GM04504 (cell line): ENCODE measurements at regions not wholly inside any gene's neighbourhood (a gene's known extent, or its start where the extent isn't known, plus 50 kb on each side); places are given as distances from the start of the nearest gene placed in this dataset.

ENCODE experiments used
- DNase-seq: peaks from one replicate; pipeline ENCODE4 v3.0.0-alpha.2; 2012; ENCODE audit warnings: low read depth

DNA sequence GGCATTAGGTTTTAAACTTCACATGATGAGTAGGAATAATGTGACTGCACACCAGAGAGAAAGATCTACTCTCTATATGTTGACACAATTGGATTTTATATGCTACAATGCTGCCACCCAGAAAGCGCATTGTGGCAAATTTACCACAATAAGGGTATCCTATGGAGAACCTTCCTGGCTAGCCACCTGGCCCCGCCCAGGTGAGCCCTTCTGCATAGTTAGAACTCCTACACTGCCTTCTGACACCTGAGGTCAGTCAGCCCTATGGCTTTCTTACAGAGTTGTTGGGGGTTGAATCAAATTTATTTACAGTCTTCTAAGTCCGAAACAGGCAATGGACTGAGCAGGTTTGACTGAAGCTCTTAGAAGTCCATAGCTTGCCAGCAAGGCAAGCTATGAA is 153.8 kb upstream of the S100G start:
- no peak for DNase-seq

DNA sequence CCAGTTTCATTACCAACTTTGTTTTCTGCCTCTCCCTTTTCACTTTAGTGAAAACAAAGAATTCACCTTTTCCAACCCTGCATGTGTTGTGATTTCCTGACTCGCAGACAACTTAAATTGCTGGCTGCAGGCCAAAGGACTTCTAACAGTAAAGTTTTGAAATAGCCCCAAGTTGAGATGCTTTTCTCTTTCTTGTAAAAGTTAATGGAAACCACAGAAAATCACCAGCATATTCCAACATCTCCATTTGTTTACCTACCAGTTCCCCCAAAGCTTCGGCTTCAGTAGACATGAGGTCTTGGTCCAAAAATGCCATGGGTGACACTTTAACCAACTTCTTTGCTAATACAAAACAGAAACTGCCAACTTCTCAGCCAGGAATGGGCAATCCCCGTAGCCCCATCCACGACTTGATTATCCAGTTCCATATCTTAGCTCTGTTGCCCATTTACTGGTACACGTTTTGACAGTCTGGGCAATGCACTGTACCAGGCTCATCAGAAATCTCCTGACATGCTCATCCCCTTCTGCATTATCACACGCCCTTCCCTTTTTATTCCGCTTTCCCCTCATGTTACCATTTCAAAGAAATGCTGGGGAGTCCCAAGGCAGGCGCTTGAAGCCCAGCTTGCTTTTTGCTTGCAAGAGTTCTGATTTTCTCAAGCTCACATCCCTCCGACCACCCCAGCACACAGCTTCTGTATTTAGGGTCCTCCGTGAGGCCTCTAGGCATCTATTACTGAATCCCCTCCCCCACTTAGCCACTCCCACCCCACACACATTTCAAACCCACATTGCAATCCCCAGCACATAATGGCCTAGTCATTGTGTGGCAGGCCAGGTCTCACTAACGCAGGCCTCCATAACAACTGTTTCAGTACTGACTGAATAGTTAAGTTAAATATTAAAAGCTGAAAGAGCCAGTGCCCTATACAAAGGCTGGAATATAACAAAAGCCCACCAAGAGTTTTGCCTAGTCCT is 137.9 kb upstream of the S100G start:
- no peak for DNase-seq

DNA sequence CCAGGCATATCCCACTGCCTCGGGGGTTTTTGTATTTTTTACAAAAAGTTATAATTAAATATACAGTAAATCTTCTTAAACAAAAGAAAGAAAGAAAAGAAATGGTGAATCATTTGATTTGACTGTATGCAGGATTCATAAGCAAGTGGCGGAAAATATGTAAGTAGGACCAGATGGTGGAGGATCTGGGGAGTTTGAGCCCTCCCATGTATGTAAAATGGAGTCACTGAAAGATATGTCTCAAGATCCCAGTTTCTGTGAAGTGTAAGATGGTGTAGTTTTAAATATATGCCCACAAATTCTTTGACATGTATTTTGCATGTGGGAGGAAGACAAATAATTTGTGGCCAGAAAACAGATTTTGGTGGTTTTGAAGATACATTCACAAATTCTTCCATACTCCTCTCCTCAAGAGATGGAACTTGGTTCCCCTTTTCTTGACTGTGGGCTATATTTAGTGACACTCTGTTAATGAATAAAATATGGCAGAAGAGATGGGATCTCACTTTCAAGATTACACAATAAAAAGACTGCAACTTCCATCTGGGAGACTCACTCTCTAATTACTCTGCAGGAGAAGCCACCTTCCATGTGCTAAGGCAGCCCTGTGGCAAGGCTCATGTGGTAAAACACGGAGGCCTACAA is 133.6 kb upstream of the S100G start:
- DNase-seq: peak; percentile 25

DNA sequence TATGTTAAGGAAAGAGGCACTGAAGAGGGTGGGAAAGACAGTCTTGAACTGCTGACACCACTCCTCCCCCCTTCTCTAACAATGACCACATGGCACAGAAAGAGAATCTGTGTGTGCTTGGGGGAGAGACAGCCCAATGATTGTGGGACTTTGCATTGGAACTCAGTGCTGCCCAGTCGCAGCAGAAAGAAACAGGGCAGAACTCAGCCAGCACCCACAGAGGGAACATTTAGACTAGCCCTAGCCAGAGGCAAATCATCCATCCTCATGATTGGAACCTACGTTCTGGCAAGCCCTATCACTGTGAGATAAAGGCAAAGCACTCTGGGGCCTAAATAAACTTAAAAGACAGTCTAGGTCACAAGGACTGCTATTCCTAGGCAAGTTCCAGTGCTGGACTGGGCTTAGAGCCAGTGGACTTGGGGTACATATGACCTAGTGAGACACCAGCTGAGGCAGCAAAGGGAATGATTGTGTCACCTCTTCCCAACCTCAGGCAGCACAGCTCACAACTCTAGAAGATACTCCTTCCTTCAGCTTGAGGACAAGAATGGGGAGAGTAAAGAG is 132.8 kb upstream of the S100G start:
- DNase-seq: no peak

DNA sequence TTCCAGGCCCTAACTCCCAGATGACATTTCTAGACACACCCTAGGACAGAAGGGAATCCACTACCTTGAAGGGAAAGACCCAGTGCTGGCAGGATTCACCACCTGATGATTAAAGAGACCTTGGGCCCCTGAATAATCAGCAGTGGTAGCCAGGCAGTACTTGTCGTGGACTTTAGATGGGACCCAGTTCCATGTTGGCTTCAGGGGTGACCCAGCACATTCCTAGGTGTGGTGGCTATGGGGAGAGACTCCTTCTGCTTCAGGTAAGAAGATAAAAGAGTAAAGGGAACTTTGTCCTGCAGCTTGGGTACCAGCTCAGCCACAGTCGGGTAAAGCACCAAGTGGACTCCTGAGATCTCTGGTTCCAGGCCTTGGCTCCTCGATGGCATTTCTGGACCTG is 131.8 kb upstream of the S100G start:
- DNase-seq: no peak

GRCh38 chrX:16524316-16524715 is 125.6 kb upstream of the S100G start:
- no peak for DNase-seq

DNA sequence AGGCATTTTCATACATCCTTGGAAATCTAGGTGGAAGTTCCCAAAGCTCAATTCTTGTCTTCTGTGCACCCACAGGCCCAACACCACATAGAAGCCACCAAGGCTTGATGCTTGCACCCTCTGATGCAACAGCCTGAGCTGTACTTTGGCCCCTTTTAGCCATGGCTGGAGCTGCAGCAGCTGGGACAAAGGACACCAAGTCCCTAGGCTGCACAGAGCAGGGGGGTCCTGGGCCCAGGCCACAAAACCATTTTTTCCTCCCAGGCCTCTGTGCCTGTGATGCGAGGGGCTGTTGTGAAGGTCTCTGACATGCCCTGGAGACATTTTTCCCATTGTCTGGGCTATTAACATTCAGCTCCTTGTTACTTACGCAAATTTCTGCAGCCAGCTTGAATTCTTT is 124.0 kb upstream of the S100G start:
- no peak for DNase-seq

GRCh38 chrX:16528620-16529019 is 121.3 kb upstream of the S100G start:
- DNase-seq: no peak
